ENCODE measurements at regions not wholly inside any gene's neighbourhood (a gene's known extent, or its start where the extent isn't known, plus 50 kb on each side); places are given as distances from the start of the nearest gene placed in this dataset.

GRCh38 chr3:117235304-117235703 is 525.7 kb downstream of the TUSC7 start:
- no peaks in the 10 kb centered on the region for H3K9me3 Mint-ChIP-seq
- H3K4me1 Mint-ChIP-seq (ENCODE audit: low read depth) = no peaks in the 10 kb centered on the region
- H3K4me3 Mint-ChIP-seq = no peak overlapping the region
- H3K36me3 Mint-ChIP-seq (ENCODE audit: low read depth) = no peaks in the 10 kb centered on the region
- DNase-seq = no peak
- H3K27me3 Mint-ChIP-seq = no peaks in the 10 kb centered on the region
- no peak overlapping the region for H3K27ac Mint-ChIP-seq

GRCh38 chr3:117238806-117239205 is 529.2 kb downstream of the TUSC7 start:
- Mint-ChIP-seq H3K4me1 (ENCODE audit: low read depth) (no peaks in the 10 kb centered on the region), H3K36me3 (ENCODE audit: low read depth) (no peaks in the 10 kb centered on the region), H3K27ac (no peak overlapping the region), H3K27me3 (no peaks in the 10 kb centered on the region), H3K4me3 (no peak overlapping the region), H3K9me3 (no peaks in the 10 kb centered on the region)
- DNase-seq = no peak

DNA sequence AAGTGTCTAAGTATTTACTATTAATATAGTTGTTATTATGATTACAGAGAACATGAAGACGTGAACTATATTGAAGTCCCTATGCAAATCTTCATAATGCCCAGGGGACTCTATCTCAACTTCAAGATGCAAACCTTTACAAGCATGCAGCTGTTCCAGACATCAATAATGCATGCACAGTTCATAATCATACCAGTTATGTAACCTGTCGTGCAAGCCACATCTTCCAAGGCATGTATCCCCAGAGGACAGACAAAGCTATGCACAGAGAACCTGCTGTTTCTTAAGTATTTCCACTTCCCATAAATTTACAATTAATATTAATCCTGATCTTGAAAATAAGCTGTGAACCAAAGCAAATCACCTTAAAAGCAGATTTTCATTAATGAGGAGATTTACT is 534.1 kb downstream of the TUSC7 start:
- Mint-ChIP-seq H3K36me3 (ENCODE audit: low read depth) (no peaks in the 10 kb centered on the region), H3K4me3 (no peak overlapping the region), H3K9me3 (peaks cover 2% of the 10 kb centered on the region), H3K27ac (no peak overlapping the region), H3K4me1 (ENCODE audit: low read depth) (no peaks in the 10 kb centered on the region), H3K27me3 (no peaks in the 10 kb centered on the region)
- no peak for DNase-seq

DNA sequence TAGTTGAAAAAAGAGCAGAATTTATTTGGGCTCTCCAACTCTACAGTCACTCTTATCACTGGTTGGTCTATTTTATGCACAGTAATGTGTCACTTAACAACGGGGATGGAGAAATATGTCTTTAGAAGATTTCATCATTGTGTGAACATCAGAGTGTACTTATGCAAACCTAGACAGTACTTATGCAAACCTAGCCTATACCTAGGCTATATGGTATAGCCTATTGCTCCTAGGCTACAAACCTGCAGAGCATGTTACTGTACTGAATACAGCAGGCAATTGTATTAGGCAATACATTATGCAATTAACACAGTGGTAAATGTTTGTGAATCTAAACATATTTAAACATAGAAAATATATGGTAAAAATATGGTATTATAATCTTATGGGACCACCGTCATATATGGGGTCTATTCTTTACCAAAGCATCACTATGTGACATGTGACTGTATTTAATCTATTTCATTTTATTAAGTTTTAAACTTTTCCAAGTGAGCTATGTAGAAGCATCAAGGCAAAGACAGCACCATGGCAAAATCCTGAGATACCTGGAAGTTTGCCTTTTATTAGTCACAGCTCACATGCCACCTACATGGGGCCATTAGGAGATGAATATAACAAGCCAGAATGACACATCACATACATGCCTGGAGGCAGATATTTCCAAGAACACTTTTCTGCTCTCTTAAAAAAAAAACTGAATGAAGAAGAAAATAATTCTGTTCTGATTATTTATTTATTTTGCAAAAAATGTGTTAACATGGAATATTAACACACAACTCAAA is 537.4 kb downstream of the TUSC7 start:
- Mint-ChIP-seq H3K4me3 (no peak overlapping the region), H3K27me3 (no peaks in the 10 kb centered on the region), H3K9me3 (peaks cover 5% of the 10 kb centered on the region), H3K36me3 (ENCODE audit: low read depth) (no peaks in the 10 kb centered on the region), H3K27ac (no peak overlapping the region), H3K4me1 (ENCODE audit: low read depth) (no peaks in the 10 kb centered on the region)
- no peak for DNase-seq

DNA sequence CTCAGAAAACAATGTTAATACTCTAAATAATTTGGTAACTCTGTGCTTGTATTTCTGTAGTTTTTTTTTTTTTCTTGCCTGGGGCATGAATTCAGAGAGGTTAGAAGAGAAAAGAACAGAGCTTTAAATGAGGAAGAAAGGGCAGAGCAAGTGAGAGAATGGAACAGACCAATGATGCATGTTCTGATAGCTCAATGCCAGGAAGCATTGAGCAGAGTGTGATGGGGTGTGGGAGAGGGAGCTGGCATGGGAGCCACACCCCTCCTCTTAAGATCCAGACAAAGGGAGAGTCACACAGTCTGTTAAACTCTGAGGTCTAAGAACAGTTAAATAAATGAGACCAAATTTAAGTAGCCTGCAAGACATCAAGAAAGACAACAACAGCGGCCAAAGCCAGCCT is 538.6 kb downstream of the TUSC7 start:
- no peak for DNase-seq
- Mint-ChIP-seq H3K27me3 (no peaks in the 10 kb centered on the region), H3K36me3 (ENCODE audit: low read depth) (no peaks in the 10 kb centered on the region), H3K4me1 (ENCODE audit: low read depth) (no peaks in the 10 kb centered on the region), H3K9me3 (peaks cover 5% of the 10 kb centered on the region), H3K27ac (no peak overlapping the region), H3K4me3 (no peak overlapping the region)

- Mint-ChIP-seq H3K27me3 (no peaks in the 10 kb centered on the region), H3K36me3 (ENCODE audit: low read depth) (no peaks in the 10 kb centered on the region), H3K4me3 (no peak overlapping the region), H3K4me1 (ENCODE audit: low read depth) (no peaks in the 10 kb centered on the region), H3K9me3 (peaks cover 3% of the 10 kb centered on the region), H3K27ac (no peak overlapping the region)
- DNase-seq = no peak
Observed at GRCh38 chr3:117252208-117252607, 542.6 kb downstream of the TUSC7 start.

DNA sequence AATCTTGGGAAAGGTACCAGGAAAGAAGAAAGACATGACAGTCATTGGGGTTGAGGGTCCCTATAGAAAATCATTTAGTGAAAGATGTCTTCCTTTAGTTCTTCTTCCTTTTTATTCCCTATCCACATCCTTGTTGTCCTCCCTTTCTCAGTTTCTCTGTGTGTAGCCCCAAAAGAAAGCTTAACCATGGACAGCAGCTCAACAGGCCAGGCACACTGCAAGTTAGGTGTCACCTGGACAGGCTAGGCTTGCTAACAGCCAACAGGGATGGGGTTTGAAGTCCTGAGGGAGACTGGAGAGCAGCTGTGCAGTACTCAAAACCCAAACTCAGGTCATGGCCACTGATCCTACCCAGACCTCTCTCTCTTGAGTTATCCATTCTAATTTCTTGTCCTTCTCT is 543.1 kb downstream of the TUSC7 start:
- peaks cover 3% of the 10 kb centered on the region for H3K9me3 Mint-ChIP-seq
- DNase-seq = no peak
- no peak overlapping the region for H3K27ac Mint-ChIP-seq
- H3K4me1 Mint-ChIP-seq (ENCODE audit: low read depth) = no peaks in the 10 kb centered on the region
- H3K4me3 Mint-ChIP-seq = no peak overlapping the region
- no peaks in the 10 kb centered on the region for H3K27me3 Mint-ChIP-seq
- H3K36me3 Mint-ChIP-seq (ENCODE audit: low read depth) = no peaks in the 10 kb centered on the region

DNA sequence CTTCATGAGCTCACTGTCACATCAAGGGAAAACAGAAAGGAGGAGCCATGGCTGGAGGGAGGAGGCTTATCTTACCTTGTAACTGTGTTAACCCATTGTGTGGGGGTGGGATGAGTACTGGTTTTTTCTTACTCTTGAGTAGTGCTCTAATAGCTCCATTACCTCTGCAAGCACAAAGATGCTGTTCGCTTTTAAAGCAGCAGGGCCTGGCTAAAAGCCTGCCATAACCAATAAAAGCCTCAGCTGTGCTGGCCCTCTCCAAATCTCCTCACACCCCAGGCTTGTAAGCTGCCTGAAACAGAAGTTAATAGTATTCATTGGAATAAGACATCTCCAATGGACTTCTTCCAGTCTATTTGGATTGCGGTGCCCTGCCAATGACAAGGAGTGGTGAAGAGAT is 544.1 kb downstream of the TUSC7 start:
- Mint-ChIP-seq H3K36me3 (ENCODE audit: low read depth) (no peaks in the 10 kb centered on the region), H3K4me1 (ENCODE audit: low read depth) (no peaks in the 10 kb centered on the region), H3K9me3 (peaks cover 3% of the 10 kb centered on the region), H3K4me3 (no peak overlapping the region), H3K27me3 (no peaks in the 10 kb centered on the region), H3K27ac (no peak overlapping the region)
- no peak for DNase-seq

DNA sequence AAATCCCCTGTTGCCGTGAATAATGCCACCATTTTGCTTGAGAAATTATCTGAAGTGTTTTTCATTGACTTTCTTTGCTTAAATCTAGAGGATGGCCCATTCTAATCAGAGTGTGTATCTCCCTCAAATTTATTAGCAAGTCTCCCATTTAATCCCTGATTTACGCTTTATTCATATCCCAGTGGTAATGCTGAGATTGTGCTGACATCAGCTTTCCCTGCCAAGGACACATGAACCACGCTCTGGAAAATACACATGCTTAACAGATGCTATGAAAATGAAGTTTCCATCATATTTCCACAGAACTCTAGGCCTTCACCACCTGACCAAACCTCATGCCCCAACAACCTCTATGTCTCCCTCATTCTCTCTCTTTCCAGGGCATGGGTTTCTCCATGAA is 545.4 kb downstream of the TUSC7 start:
- H3K36me3 Mint-ChIP-seq (ENCODE audit: low read depth) = no peaks in the 10 kb centered on the region
- H3K27ac Mint-ChIP-seq = no peak overlapping the region
- no peaks in the 10 kb centered on the region for H3K4me1 Mint-ChIP-seq (ENCODE audit: low read depth)
- peaks cover 3% of the 10 kb centered on the region for H3K9me3 Mint-ChIP-seq
- no peak overlapping the region for H3K4me3 Mint-ChIP-seq
- DNase-seq = no peak
- no peaks in the 10 kb centered on the region for H3K27me3 Mint-ChIP-seq

GRCh38 chr3:117255736-117256135 is 546.2 kb downstream of the TUSC7 start:
- H3K9me3 Mint-ChIP-seq = peaks cover 1% of the 10 kb centered on the region
- no peaks in the 10 kb centered on the region for H3K36me3 Mint-ChIP-seq (ENCODE audit: low read depth)
- no peak overlapping the region for H3K4me3 Mint-ChIP-seq
- H3K27ac Mint-ChIP-seq = no peak overlapping the region
- no peaks in the 10 kb centered on the region for H3K27me3 Mint-ChIP-seq
- H3K4me1 Mint-ChIP-seq (ENCODE audit: low read depth) = no peaks in the 10 kb centered on the region
- DNase-seq = no peak

DNA sequence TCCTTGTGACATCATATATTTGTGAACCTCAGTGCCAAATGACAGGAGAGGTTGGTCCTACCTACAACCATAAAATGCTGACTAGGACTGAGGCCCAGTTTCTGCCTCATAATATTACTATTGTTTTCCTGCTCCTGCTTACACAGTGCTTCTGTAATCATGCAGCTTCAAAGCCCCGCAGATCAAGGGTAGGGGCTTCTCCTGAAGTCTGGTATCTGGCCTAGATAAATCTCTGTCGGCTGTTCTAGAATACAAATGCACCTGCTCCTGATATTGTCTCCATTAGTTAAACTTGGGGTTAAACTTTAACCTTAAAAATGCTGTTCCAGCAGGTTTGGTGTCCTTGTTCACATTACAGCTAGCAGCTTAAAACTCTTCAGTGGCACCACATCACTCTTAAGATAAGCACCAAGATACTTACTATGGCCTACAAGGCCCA is 552.4 kb downstream of the TUSC7 start:
- Mint-ChIP-seq H3K4me3 (no peak overlapping the region), H3K27me3 (no peaks in the 10 kb centered on the region), H3K4me1 (ENCODE audit: low read depth) (no peaks in the 10 kb centered on the region), H3K27ac (no peak overlapping the region), H3K9me3 (peaks cover 5% of the 10 kb centered on the region), H3K36me3 (ENCODE audit: low read depth) (no peaks in the 10 kb centered on the region)
- no peak for DNase-seq

- Mint-ChIP-seq H3K36me3 (ENCODE audit: low read depth) (no peaks in the 10 kb centered on the region), H3K27me3 (no peaks in the 10 kb centered on the region), H3K4me3 (no peak overlapping the region), H3K27ac (no peak overlapping the region), H3K9me3 (peaks cover 5% of the 10 kb centered on the region), H3K4me1 (ENCODE audit: low read depth) (no peaks in the 10 kb centered on the region)
- DNase-seq = no peak
Observed at GRCh38 chr3:117263270-117263669, 553.7 kb downstream of the TUSC7 start.

GRCh38 chr3:117263745-117264144 is 554.2 kb downstream of the TUSC7 start:
- no peaks in the 10 kb centered on the region for H3K4me1 Mint-ChIP-seq (ENCODE audit: low read depth)

GRCh38 chr3:117264204-117264994 is 554.8 kb downstream of the TUSC7 start:
- Mint-ChIP-seq H3K4me1 (ENCODE audit: low read depth) (no peaks in the 10 kb centered on the region), H3K36me3 (ENCODE audit: low read depth) (no peaks in the 10 kb centered on the region), H3K27me3 (no peaks in the 10 kb centered on the region), H3K9me3 (peaks cover 5% of the 10 kb centered on the region), H3K27ac (no peak overlapping the region), H3K4me3 (no peak overlapping the region)
- no peak for DNase-seq

More at GRCh38 chr3:117263745-117264144, 554.2 kb downstream of the TUSC7 start:
- Mint-ChIP-seq H3K27me3 (no peaks in the 10 kb centered on the region), H3K36me3 (ENCODE audit: low read depth) (no peaks in the 10 kb centered on the region), H3K4me3 (no peak overlapping the region), H3K27ac (no peak overlapping the region), H3K9me3 (peaks cover 5% of the 10 kb centered on the region)
- DNase-seq = no peak

GRCh38 chr3:117266806-117267205 is 557.2 kb downstream of the TUSC7 start:
- Mint-ChIP-seq H3K4me1 (ENCODE audit: low read depth) (no peaks in the 10 kb centered on the region), H3K36me3 (ENCODE audit: low read depth) (no peaks in the 10 kb centered on the region), H3K27me3 (no peaks in the 10 kb centered on the region), H3K27ac (no peak overlapping the region), H3K9me3 (peaks cover 7% of the 10 kb centered on the region), H3K4me3 (no peak overlapping the region)
- DNase-seq = no peak
